VCaP (cell line): ENCODE measurements at regions not wholly inside any gene's neighbourhood (a gene's known extent, or its start where the extent isn't known, plus 50 kb on each side); places are given as distances from the start of the nearest gene placed in this dataset.
"Not testable (repeated sequence)": the region's sequence is repeated elsewhere in the genome, so short reads cannot be mapped to it uniquely, and the experiment has no call there.

Experiments used
- H3K27ac ChIP-seq: fragments of 450-650 bp; 2 replicates; pipeline ENCODE4 v1.5.1; 2017
- TF ChIP-seq, protein P1 (sequence below): fragments of 450-650 bp; conservative IDR thresholded peaks from 2 replicates; pipeline ENCODE4 v1.5.1; 2017; ENCODE audit warnings: mild to moderate bottlenecking, moderate library complexity

DNA sequence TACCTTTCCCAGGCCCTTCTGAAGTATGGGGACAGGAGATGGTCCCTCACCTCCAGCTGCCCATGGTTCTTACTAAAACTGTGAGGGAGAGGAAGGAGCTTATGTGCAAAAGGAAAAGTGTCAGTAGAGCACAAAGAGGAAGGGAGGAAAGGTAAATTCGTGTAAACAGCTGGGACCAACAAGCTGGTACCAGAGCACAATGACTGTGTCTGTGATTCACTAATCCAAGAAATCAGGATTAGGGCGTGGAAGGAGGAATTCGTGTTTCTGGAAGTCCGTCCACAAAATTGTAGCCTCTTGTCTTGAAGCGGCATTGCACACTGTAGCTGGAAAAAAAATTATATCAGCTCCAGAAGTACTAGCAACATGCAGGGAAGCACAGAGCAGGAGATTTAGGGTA is 129.0 kb upstream of the RREB1 start:
- TF ChIP-seq, protein P1, sequence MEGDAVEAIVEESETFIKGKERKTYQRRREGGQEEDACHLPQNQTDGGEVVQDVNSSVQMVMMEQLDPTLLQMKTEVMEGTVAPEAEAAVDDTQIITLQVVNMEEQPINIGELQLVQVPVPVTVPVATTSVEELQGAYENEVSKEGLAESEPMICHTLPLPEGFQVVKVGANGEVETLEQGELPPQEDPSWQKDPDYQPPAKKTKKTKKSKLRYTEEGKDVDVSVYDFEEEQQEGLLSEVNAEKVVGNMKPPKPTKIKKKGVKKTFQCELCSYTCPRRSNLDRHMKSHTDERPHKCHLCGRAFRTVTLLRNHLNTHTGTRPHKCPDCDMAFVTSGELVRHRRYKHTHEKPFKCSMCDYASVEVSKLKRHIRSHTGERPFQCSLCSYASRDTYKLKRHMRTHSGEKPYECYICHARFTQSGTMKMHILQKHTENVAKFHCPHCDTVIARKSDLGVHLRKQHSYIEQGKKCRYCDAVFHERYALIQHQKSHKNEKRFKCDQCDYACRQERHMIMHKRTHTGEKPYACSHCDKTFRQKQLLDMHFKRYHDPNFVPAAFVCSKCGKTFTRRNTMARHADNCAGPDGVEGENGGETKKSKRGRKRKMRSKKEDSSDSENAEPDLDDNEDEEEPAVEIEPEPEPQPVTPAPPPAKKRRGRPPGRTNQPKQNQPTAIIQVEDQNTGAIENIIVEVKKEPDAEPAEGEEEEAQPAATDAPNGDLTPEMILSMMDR, result no peak
- H3K27ac ChIP-seq, result no peak overlapping the region

DNA sequence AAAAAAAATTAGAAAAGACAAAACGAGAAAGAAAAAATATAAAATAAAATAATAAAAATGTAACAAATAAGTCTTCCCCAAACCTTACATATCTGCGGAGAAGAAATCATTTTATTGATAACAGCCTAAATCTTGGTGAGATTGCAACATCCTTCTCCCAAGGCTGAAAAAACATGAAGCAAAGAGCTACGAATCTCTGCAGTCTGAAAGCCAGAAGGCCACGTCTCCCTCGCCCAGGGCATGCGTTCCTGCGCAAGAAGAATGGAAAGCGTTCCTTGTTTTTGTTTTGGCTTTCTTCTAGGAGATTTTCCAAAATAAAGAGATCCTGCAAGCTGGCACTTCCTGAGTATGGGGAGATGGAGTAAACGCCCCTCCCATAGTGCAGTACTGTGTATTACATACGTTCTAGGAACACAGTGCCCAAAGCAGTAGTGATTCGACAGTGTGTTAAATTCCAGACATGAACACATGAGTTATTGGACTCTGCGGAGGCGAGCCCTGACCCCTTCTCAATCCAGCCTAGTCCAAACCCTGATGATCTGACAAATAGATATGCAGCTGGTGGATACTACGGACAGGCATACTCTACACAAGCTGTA is 126.7 kb upstream of the RREB1 start:
- TF ChIP-seq, protein P1, result no peak

DNA sequence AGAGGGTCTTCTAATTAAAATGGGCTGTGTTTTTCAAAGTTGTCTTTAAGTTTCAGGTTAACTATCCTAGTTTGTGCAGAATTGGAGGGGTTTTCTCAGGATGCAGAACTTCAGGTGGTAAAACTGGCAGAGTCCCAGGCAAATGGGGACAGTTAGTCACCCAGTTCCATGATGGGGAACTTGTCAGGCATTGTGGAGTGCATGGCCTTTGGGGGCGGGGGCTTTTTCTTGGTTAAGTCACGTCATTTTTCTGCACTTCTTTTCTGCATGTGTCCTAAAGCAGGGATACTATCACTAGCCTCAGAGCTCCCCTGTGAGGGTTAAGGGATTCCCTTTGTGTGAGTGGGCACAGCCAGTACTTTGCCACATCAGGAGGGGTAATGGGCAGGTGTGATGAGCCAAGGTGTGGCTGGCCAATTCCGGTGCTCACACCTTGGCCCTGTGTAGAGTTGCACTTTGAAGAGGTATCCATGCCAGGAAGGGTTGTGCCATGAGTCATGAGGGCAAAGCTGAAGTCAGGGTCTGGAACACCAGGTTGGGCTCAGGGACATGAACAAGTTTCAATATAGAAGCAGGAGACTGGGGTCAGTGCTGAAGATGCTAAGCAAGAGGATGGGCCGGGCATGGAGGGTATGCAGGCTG is 126.0 kb upstream of the RREB1 start:
- H3K27ac ChIP-seq, result no peak overlapping the region
- TF ChIP-seq, protein P1, result no peak

More for the DNA sequence above, 126.7 kb upstream of the RREB1 start:
- H3K27ac ChIP-seq, result no peak overlapping the region

DNA sequence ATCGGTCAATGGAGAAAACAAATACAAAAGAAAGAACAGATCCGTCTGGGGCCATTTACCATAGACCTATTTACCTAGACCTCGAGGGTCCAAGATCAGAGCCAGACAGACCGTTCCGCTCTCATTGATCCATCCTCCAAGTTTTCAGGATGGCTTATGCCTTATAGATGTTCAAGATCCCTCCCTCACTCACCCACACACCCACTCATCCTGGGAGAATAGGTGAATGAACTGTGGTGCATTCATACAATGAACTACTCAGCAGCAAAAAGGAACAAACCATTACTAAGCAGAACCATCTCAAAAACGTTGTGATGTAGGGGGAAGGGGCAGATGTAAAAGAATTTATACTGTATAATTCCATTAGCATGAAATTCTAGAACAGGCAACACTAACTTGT is 125.1 kb upstream of the RREB1 start:
- TF ChIP-seq, protein P1, result no peak
- H3K27ac ChIP-seq, result no peak overlapping the region

DNA sequence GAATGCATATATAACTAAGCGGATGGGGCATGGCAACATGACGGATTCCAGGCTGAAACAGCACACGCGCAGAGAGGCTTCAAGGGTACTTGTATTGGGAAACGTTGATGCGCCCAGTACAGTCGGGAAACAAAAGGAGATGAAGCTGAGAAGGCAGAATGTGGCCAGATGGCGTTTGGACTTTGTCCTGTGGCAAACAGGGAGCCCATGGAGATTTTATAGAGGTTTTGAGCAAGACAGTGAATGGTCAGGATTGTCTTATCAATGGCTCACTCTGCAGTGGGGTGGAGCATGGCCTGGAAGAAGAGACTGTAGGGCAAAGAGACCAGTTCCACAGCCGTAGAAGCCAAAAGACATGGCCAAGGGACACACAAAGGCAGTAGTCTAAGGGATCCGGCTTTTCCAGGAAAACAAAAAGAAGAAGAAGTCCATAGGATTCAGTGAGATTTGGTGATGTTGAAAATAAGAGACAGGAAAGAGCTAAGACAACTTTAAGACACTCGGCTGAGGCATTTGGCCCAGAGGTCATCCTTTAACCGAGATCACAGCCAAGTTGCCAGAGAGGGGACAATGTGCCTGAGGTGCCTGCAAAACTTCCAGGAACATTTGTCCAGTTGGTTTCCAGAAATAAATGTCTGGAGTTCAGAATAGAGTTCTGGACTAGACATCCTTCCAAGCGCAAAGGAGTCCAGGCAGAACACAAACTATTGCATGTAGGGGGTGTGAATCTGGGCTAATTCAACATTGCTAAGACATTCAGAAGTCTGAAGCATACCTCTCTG is 123.0 kb upstream of the RREB1 start:
- H3K27ac ChIP-seq, result no peak overlapping the region
- TF ChIP-seq, protein P1, result no peak

DNA sequence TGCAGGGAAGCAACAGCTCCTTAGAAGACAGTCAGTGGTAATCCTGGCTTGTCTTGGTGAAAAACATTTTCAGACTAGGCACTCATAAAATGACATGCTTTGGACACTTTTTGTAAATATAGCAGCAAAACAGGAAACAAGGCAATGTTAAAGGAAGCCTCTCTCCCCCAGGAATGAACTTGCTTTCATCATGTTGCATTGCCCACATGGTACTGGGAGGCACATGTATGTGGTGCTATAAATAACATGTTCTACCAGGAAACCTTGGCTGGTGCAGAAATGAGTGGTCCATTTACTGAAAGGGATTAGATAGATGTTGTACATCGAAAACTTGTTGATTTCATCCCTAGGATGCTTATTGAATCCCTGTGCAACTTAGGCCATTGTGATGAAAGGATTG is 121.4 kb upstream of the RREB1 start:
- no peak overlapping the region for H3K27ac ChIP-seq
- TF ChIP-seq, protein P1, result no peak

DNA sequence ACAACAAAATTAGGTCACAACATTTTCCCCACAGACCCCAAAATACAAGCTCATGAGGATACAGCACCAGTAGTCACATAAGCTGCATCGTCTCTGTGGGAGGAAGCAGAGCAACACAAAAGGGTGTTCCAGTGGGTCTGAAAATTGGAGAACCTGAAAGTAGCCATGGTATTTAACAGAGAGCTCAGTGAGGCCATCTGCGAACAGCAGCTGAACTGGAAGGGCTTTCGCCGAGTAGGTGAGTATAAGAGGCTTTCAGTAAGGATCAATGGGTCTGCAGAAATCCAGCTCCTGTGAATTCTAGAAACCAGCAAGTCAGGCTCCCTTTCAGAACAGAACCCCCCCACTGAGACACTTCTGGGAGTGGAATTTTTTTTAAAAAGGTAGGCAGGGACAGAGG is 120.0 kb upstream of the RREB1 start:
- no peak overlapping the region for H3K27ac ChIP-seq
- TF ChIP-seq, protein P1, result no peak

DNA sequence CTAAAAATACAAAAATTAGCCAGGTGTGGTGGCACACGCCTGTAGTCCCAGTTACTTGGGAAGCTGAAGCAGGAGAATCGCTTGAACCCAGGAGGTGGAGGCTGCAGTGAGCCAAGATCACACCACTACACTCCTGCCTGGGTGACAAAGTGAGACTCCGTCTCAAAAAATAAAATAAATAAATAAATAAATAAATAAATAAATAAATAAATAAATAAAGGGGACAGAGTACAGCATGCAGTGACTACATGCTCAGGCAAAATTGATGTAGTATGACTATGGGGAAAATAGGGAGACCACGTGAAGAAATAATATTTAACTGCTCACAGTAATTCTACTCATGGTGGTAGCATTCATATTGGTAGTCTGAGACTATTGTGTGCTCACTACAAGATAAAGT is 117.7 kb upstream of the RREB1 start:
- H3K27ac ChIP-seq, result not testable (repeated sequence)
